ENCODE measurements at regions not wholly inside any gene's neighbourhood (a gene's known extent, or its start where the extent isn't known, plus 50 kb on each side); places are given as distances from the start of the nearest gene placed in this dataset.
"Not testable (repeated sequence)": the region's sequence is repeated elsewhere in the genome, so short reads cannot be mapped to it uniquely, and the experiment has no call there.

DNA sequence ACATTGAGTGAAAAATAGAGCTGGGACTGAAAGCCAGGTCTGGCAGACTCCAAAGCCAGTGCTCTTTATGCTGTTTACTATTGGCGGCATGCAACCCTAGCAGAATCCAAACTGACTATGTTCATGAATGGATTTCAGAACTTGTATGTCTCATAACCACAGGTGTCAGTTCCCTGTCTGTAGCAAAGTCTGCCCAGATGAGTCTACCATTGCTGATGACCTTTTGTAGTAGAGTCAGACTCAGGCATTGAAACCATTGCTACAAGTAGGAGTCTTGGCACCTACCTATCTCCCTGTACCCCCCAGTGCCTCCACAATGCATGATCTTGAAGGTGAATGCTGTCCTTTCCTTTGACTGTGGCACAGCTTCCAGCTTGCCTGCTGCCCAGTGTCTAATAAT lies 157.2 kb upstream of the ROPN1 start:
- Histone ChIP-seq H3K27me3 (ENCODE audit: insufficient read depth, low read depth) (no peaks in the 10 kb centered on the region), H3K4me3 (IDR thresholded peaks at IDR 0.05; ENCODE audit: insufficient read depth, low read depth, low read length) (no peak overlapping the region), H4K20me1 (ENCODE audit: insufficient read depth) (no peaks in the 10 kb centered on the region), H3K27ac (no peak overlapping the region), H3K79me2 (ENCODE audit: insufficient read depth, low read depth) (no peaks in the 10 kb centered on the region), H3K4me2 (no peak overlapping the region), H3K4me1 (ENCODE audit: low read depth, poor library complexity, severe bottlenecking) (no peaks in the 10 kb centered on the region), H3K9ac (no peak overlapping the region), H3K36me3 (ENCODE audit: insufficient read depth) (no peaks in the 10 kb centered on the region), H2AFZ (ENCODE audit: low read depth) (no peak overlapping the region)
- TF ChIP-seq, protein P1, sequence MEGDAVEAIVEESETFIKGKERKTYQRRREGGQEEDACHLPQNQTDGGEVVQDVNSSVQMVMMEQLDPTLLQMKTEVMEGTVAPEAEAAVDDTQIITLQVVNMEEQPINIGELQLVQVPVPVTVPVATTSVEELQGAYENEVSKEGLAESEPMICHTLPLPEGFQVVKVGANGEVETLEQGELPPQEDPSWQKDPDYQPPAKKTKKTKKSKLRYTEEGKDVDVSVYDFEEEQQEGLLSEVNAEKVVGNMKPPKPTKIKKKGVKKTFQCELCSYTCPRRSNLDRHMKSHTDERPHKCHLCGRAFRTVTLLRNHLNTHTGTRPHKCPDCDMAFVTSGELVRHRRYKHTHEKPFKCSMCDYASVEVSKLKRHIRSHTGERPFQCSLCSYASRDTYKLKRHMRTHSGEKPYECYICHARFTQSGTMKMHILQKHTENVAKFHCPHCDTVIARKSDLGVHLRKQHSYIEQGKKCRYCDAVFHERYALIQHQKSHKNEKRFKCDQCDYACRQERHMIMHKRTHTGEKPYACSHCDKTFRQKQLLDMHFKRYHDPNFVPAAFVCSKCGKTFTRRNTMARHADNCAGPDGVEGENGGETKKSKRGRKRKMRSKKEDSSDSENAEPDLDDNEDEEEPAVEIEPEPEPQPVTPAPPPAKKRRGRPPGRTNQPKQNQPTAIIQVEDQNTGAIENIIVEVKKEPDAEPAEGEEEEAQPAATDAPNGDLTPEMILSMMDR (conservative IDR thresholded peaks at IDR 0.05; ENCODE audit: low read depth, low read length): no peak

DNA sequence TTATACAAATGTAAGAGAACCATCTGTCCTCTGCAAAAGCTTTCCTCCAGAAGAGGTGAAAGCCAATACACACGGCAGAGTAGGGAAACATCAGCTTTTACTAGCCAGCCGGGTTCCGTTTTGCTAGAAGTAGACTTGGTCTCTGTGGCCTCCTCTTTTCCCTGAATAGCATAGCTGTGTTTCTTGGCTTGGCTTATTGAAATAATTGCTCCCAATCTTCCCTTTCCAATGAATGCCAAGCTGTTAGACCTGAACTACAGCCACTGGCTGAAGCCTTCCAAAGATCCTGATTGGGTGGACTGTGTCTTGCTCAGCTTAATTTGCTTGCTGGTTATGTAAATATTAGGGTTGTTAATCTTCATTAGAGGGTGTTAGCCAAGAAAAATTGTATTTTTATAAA lies 157.8 kb upstream of the ROPN1 start:
- Histone ChIP-seq H3K9ac (no peak overlapping the region), H4K20me1 (ENCODE audit: insufficient read depth) (no peaks in the 10 kb centered on the region), H3K4me2 (no peak overlapping the region), H3K79me2 (ENCODE audit: insufficient read depth, low read depth) (no peaks in the 10 kb centered on the region), H3K4me1 (ENCODE audit: low read depth, poor library complexity, severe bottlenecking) (no peaks in the 10 kb centered on the region), H3K27ac (no peak overlapping the region), H3K36me3 (ENCODE audit: insufficient read depth) (no peaks in the 10 kb centered on the region), H3K4me3 (IDR thresholded peaks at IDR 0.05; ENCODE audit: insufficient read depth, low read depth, low read length) (no peak overlapping the region), H2AFZ (ENCODE audit: low read depth) (no peak overlapping the region), H3K27me3 (ENCODE audit: insufficient read depth, low read depth) (no peaks in the 10 kb centered on the region)
- TF ChIP-seq, protein P1 (conservative IDR thresholded peaks at IDR 0.05; ENCODE audit: low read depth, low read length): no peak

DNA sequence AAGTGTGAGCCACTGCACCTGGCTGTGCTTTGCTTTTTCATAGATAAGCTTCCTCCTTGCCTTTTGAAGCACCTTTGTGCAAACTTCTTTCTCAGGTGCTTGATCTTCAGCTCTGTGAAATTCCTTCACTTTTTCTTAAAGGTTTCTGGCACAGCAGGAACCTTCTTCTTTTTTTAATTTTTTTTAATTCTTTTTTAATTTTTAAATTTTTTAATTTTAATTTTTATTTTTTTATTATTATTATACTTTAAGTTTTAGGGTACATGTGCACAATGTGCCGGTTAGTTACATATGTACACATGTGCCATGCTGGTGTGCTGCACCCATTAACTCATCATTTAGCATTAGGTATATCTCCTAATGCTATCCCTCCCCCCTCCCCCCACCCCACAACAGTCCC lies 161.0 kb upstream of the ROPN1 start:
- H3K27me3 ChIP-seq (ENCODE audit: insufficient read depth, low read depth); H3K4me2 ChIP-seq; H3K4me1 ChIP-seq (ENCODE audit: low read depth, poor library complexity, severe bottlenecking); H2AFZ ChIP-seq (ENCODE audit: low read depth); H3K9ac ChIP-seq; H4K20me1 ChIP-seq (ENCODE audit: insufficient read depth); H3K27ac ChIP-seq; H3K79me2 ChIP-seq (ENCODE audit: insufficient read depth, low read depth); H3K4me3 ChIP-seq (IDR thresholded peaks at IDR 0.05; ENCODE audit: insufficient read depth, low read depth, low read length); H3K36me3 ChIP-seq (ENCODE audit: insufficient read depth): not testable (repeated sequence)

DNA sequence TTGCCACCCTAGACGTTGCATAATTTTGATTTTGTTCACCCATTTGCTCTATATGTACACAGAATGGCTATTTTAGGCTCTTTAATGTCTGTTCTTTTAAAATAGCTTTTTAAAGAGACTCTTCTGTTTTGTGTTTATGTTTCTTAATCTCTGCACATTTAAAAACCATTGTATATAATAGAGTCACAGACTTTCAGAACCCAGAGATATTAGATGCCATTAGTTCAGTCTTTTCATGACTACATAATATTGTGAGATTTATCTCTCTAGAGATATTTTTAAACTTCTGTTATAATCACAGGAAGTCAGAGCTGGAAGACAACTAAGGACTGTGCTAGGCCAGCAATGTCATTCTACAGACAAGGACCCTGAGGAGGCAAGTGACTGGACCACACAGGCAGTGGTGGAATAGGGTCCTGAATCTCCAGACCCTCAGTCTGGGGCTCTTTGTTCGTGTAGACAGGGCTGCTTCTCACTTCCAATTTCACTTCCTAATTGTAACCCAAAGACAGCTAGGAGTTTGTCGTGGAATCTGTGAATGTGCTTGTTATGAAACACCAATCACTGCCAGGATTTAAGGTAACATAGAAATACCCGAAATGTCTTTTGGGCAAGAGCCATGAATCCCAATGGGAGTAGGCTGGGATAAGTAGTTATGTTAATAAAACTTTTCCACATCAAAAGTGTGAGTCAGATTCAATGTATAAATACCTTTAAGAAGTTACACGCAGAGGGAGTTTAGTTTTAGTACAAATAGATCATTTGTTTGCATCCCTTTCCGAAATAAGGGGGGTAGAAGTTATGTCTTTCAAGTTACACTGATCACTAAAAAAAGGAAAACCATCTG lies 165.2 kb upstream of the ROPN1 start:
- no peaks in the 10 kb centered on the region for H4K20me1 ChIP-seq (ENCODE audit: insufficient read depth)
- no peaks in the 10 kb centered on the region for H3K27me3 ChIP-seq (ENCODE audit: insufficient read depth, low read depth)
- H3K27ac ChIP-seq: no peak overlapping the region
- no peak overlapping the region for H3K9ac ChIP-seq
- H3K4me1 ChIP-seq (ENCODE audit: low read depth, poor library complexity, severe bottlenecking): no peaks in the 10 kb centered on the region
- TF ChIP-seq, protein P1 (conservative IDR thresholded peaks at IDR 0.05; ENCODE audit: low read depth, low read length): no peak
- H3K36me3 ChIP-seq (ENCODE audit: insufficient read depth): no peaks in the 10 kb centered on the region
- no peak overlapping the region for H2AFZ ChIP-seq (ENCODE audit: low read depth)
- H3K79me2 ChIP-seq (ENCODE audit: insufficient read depth, low read depth): no peaks in the 10 kb centered on the region
- H3K4me3 ChIP-seq (IDR thresholded peaks at IDR 0.05; ENCODE audit: insufficient read depth, low read depth, low read length): no peak overlapping the region
- no peak overlapping the region for H3K4me2 ChIP-seq

DNA sequence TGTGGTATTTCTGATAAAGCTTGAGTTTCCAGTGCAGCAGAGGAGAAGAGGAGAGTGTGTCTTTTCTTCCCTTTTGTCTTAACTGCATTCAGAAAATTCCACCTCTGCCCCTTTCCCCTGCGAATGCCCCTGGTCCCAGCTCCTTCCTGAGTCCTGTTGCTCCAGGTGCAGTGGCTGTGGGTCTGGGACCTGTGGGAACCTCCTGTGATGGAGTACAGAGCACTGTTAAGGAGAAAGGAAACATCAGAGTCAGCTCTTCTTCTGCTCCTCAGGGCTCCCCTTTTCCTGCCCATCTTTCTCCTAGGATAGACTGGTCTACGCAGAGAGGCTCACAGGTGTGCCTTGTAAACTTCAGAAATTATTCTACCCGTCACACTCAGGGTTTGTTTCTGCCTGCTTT lies 165.8 kb upstream of the ROPN1 start:
- H3K79me2 ChIP-seq (ENCODE audit: insufficient read depth, low read depth): no peaks in the 10 kb centered on the region
- H2AFZ ChIP-seq (ENCODE audit: low read depth): no peak overlapping the region
- TF ChIP-seq, protein P1 (conservative IDR thresholded peaks at IDR 0.05; ENCODE audit: low read depth, low read length): no peak
- no peaks in the 10 kb centered on the region for H3K36me3 ChIP-seq (ENCODE audit: insufficient read depth)
- H3K4me3 ChIP-seq (IDR thresholded peaks at IDR 0.05; ENCODE audit: insufficient read depth, low read depth, low read length): no peak overlapping the region
- H4K20me1 ChIP-seq (ENCODE audit: insufficient read depth): no peaks in the 10 kb centered on the region
- H3K27ac ChIP-seq: no peak overlapping the region
- no peaks in the 10 kb centered on the region for H3K4me1 ChIP-seq (ENCODE audit: low read depth, poor library complexity, severe bottlenecking)
- no peak overlapping the region for H3K4me2 ChIP-seq
- no peaks in the 10 kb centered on the region for H3K27me3 ChIP-seq (ENCODE audit: insufficient read depth, low read depth)
- H3K9ac ChIP-seq: no peak overlapping the region

Measured in KMS-11 (cell line).